ENCODE measurements at regions not wholly inside any gene's neighbourhood (a gene's known extent, or its start where the extent isn't known, plus 50 kb on each side); places are given as distances from the start of the nearest gene placed in this dataset.
A peak's percentile ranks its signal among the peaks of the same experiment; 100 is the strongest.

DNA sequence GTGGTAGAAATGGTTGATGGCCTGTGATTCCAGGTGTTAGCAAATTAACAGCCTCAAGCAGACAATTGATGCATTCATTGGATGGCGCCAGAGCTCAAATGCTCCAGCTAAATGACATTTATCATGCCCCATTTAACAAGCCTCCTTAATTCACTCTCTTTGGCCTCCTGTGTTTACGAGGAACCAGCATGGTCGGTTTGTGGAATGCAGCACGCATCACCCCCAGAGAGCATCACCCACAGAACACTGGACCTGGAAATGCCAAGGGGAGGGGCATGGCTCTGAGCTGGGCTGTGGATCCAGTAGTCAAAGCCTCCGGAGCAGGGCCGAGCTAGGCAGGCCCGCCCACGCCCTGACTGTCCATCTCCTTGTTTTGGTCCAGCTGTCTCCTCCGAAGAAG lies 434.0 kb downstream of the GADD45G start:
- intact Hi-C loops (cut with DNase I) = no loop called here
- ATAC-seq (no peak), DNase-seq (no peak)

DNA sequence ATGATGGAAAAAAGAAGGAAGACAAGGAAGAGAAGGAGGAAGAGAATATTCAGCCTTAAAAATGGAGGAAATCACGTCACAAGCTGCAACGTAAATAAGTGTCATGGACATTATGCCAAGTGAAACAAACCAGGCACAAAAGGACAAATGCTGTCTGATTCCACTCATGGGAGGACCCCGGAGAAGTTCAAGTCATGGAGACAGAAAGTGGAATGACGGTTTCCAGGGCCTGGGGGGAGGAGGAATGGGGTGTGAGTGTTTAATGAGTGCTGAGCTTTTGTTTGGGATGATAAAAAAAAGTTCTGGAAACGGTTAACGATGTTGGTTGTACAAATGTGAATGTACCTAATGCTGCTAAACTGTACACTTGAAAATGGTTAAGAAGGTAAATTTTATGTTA lies 439.5 kb downstream of the GADD45G start:
- intact Hi-C loops (cut with DNase I) = no loop called here
- DNase-seq = no peak
- ATAC-seq = no peak

DNA sequence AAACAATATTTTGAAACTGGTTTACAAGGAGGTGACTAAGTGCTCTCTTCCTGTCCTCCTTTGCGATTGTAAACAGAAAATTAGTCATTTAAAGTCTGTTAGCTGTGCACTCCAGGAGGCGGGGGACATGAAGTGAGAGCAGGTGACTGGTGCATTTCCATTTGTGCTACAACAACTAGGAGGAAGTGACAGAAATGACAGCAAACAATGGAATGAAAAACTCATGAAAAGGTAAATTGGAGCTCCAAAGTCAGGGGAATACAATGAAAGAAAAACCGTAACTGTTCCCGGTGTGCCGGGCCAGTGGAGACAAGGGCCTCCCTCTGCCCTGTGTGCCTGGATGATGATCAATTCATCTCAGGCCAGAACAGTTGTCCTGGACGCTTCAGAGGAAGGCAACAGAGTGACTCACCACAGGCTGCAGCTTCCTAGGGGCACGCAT lies 439.9 kb downstream of the GADD45G start:
- intact Hi-C loops (cut with DNase I) = no loop called here
- DNase-seq (no peak), ATAC-seq (no peak)

DNA sequence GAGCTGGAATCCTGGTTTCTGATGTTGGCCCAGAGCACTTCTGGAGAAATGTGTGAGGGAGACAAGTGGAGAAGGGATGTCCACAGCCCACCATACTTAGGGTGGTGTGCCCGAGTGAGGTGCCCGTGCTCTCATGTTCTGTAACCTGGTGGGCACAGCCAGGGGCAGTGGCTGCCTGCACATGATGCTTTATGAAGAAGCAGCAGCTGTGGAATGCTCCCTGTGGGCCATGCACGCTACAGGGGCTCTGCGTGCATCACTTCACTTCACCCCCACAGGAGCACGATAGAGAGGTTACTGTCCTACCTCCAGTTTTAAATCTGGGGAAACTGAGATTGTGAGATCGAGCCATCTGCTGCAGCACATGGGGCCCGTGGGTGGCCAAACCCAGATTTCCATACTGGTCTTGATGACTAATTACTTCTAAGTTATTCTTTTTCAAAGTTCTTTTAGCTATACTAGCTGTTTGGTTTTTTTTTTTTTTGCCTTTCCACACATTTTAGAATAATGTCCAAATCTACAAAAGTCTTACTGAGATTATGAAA lies 441.6 kb downstream of the GADD45G start:
- intact Hi-C loops (cut with DNase I) = no loop called here
- ATAC-seq (no peak), DNase-seq (no peak)

DNA sequence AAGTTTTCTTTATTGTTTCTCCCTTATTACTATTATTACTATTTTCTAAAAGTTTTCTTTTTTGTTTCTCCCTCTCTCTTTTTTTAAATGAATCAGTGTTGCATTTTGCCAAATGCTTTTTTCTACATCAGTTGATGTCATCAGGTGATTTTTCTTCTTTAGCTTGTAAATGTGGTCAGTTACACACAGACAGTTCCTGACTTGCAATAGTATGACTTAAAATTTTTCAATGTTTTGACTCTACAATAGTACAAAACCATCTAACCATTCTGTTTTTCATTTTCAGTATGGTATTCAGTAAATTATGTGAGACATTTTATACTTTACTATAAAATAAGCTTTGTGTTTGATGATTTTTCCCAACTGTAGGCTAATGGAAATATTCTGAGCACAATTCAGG lies 443.0 kb downstream of the GADD45G start:
- no peak for ATAC-seq
- intact Hi-C loops (cut with DNase I) = no loop called here

DNA sequence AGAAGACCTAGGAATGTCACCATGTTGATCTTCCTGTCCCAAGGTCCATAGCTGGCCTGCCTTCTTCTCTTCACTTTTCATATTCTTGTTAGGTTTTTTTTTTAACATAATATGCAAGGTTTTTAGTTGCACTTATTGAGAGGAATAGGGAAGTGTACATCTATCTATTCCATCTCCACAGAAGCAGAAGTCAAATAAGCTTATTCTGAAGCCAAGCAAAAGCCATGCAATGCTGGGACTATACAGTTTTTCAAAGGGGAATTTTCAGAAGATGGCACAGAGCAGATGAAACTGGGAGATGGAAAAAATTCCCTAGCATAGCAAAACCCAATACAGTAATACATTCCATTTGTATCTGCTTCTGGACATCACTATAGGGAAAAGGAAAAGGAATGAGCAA lies 447.6 kb downstream of the GADD45G start:
- ATAC-seq (no peak), DNase-seq (no peak)
- intact Hi-C loops (cut with DNase I) = no loop called here

More for the DNA sequence above, 443.0 kb downstream of the GADD45G start:
- no peak for DNase-seq

DNA sequence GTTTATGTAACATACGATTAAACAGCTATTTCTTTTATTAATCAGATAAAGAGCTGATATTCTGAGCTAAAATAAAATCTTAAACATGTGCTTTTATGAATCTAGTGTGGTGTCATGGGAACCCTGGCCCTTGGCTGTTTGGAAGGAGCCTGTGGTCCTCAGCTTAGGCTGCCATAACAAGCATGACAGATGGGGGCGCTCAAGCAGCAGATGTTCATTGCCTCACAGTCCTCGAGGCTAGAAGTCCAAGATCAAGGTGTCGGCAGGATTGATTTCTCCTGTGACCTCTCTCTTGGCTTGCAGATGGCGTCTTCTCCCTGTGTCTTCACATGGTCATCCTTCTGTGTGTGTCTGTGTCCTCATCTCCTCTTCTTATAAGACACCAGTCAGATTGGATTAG lies 448.2 kb downstream of the GADD45G start:
- DNase-seq (no peak), ATAC-seq (no peak)

DNA sequence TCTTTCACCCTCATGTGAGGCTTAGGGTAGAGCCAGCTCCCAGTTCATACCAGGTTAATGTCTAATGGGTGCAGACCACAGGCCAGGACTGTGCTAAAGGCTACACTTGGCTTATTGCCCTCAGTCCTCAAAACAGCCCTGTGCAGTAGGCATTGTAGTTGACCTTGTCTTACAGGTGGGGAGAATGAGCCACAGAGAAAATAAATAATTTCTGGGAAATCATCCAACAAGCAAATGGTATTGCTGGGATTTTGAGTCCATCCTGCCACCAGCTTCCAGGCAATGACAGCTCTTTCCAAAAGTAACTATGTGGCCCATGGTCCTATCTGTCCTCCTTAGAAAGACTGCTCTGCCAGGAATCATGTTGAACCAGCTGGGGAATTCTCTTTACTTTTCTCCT lies 450.0 kb downstream of the GADD45G start:
- peak in 1 of 2 donors; percentile 34 for ATAC-seq
- intact Hi-C loops (cut with DNase I) = no loop called here
- DNase-seq = no peak

More for the DNA sequence above, 448.2 kb downstream of the GADD45G start:
- intact Hi-C loops (cut with DNase I) = no loop called here

DNA sequence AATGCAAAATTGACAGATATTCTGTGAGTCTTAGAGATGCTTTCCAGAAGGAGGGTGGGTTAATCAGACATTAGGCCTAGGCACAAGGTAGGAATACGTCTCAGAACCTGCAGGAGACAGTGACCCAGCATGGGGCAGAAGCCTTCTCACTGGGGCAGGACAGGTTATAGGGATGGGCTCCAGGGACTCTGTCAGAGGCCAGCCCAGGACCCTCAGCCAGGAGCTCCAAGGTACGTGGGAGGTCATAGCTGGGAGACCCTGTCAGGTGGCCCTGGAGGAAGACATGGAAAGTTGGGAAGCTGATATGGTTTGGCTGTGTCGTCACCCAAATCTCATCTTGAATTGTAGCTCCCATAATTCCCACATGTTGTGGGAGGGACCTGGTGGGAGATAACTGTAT lies 450.4 kb downstream of the GADD45G start:
- ATAC-seq (no peak), DNase-seq (no peak)
- intact Hi-C loops (cut with DNase I) = no loop called here

DNA sequence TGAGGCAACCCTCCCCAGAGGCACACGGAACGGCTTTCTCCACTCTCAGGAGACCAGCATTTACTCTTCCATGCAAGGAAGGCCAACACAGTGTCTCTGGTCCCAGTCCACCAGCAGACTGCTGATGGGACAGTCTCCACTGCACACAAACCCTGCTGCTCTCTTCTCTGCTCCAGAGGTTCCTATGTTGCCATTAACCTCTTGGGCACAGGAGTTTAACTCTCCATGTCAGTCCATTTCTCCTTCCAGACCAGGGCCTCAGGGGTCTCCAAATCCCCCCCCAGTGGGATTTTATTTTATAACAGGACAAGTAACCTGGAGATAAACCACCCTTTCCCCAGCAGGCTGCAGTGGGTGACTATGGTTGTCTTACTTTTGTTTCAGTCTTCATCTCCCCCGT lies 452.5 kb downstream of the GADD45G start:
- intact Hi-C loops (cut with DNase I) = no loop called here
- ATAC-seq = no peak
- no peak for DNase-seq

DNA sequence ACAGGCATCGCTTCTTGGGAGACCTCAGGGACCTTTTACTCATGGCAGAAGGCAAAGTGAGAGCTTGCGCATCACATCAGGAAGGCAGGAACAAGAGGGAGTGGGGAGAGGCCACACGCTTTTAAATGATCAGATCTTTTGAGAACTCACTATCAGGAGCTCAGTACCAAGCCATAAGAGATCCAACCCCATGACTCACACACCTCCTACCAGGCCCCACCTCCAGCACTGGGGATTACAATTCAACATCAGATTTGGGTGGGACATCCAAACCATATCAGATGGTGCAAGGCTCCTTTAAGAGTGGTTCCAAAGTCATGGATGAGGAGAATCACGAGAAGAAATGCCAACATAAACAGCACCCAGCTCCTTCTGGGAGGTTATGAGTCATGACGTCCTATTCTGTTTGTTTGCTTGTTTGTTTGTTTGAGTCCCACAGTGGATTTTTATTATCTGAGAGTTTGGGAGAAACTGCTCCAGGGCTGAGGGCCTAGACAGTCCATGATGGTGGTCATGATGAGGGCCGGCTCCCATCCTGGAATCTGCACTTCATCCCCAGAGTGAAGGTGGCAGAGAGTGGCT lies 453.5 kb downstream of the GADD45G start:
- intact Hi-C loops (cut with DNase I) = no loop called here
- no peak for ATAC-seq
- no peak for DNase-seq

DNA sequence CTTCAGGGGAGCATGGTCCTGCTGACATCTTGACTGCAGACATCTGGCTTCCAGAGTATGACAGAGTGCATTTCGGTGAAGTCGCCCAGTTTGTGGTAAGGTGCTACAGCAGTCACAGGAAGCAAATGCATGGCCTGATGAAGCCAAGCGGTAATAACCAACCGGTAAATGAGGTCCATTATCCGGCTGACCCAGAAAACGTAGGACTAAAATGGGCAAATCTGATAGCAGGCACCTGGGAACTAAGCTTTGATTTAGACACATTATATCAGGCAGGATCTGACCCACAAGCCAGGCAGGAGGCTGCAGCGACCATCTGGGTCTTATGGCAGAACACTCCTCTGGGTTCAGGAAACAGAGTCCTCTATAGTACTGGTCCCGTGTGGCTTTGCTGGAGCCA lies 454.6 kb downstream of the GADD45G start:
- intact Hi-C loops (cut with DNase I) = no loop called here
- DNase-seq (no peak), ATAC-seq (no peak)

DNA sequence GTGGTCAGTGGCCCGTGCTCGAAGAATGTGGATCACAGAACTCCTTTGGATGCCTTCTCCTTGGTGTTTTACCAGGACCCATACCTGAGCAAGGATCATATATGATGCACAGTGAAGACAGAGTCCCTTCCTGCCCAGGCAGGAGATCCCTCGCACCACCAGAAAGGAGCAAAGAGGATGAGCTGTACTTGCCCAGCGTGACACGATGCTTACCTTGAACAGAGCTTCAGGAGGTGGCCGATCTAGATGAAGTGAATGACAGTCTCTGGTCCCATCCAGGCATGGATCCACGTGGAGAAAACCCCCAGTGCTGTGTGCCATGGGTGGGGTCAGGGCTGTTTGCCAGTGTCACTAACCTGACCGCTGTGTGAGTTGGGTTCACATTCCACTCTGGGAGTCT lies 455.4 kb downstream of the GADD45G start:
- intact Hi-C loops (cut with DNase I) = no loop called here
- ATAC-seq (no peak), DNase-seq (no peak)

DNA sequence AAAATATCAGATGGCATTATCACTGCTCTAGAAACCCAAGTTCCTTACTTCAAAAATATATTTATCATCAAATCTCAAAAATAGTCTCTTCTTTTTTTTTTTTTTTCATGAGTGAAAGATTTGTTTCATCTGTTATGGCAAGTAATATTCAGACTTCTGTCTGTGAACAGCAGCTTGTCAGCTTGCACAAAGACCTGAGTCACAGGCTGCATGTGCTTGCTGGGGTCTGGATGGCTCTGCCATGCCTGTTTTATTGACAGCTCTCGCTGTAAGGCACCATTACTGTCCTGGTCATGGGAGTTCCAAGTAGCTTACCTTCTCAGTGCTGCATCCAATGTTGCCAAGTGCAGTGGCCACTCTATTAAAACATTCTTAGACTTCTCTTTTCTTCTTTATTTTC lies 456.4 kb downstream of the GADD45G start:
- no peak for ATAC-seq
- no peak for DNase-seq
- intact Hi-C loops (cut with DNase I) = no loop called here

DNA sequence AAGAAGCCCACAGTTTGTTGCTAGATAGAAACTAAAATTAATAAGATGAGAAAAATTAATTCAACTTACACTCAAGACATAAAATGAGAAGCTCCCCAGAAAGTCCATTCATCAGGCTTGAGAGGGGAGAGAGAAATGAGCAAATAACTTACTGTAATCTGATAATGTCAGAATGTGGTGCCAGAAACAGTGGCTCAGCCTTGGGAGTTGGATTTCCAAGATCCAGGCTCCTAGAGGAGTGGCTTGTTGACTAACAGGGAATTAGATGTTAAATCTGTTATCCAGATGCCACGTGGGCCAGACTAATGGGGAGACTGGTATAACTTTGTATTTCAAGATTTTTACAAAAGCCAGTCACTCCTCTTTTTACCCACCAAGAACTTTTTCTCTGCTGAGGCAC lies 458.2 kb downstream of the GADD45G start:
- intact Hi-C loops (cut with DNase I) = no loop called here
- ATAC-seq = no peak
- DNase-seq = no peak

DNA sequence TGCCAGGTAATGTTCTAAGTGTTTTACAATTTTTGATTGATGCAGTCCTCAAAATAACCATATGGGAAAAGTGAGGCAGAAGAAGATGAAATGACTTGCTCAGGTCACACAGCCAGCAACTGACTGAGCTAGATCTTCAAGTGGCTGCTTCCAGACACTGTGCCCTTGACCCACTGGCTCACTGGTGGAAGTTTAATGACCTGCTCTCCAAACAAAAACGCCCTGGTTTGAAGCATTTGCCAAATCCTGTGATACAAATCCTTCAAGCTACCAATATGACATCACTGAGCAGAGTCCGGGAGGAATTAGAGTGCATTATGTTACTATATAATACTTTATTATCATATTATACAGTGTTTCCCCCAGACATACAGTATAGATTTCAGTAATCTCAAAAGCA lies 459.4 kb downstream of the GADD45G start:
- DNase-seq = no peak
- ATAC-seq = no peak
- intact Hi-C loops (cut with DNase I) = no loop called here

DNA sequence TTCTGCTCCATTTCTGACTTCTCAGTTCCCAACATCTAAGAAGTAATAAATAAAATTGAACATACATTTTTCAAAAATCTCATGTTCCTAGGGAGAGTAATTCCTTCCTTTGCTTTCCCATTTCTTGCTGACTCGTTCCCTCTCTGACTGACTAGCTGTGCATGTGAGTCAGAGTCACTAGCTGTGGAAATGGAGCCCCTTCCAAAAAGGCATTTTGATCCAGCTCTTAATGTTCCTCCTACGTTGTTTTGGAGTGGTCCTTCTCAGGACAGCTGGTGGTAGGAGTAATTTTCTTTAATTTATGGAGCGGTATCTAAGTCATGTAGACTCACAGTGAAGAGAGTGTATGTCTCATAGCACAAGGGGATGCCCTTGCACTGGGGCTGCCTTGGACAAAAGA lies 460.2 kb downstream of the GADD45G start:
- DNase-seq (no peak), ATAC-seq (no peak)
- intact Hi-C loops (cut with DNase I) = no loop called here

DNA sequence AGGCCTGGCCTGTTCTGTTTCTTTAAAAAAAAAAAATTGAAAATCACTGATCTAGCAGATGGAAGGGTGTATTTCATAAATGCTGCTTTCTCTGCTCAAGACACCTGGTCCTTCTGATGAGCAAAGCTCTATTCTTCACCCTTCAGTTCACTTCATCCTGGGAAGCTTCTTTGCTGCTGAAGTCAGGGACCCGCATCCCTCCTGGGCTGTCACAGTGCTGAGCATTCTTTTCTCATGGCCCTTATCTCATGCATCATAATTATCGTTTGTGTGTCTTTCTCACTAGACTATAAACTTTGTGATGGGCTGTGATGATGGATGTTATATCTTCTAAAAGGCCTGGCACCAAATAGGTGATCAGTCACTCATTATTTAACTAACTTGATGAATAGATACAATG lies 461.0 kb downstream of the GADD45G start:
- DNase-seq (no peak), ATAC-seq (no peak)
- intact Hi-C loops (cut with DNase I) = no loop called here

DNA sequence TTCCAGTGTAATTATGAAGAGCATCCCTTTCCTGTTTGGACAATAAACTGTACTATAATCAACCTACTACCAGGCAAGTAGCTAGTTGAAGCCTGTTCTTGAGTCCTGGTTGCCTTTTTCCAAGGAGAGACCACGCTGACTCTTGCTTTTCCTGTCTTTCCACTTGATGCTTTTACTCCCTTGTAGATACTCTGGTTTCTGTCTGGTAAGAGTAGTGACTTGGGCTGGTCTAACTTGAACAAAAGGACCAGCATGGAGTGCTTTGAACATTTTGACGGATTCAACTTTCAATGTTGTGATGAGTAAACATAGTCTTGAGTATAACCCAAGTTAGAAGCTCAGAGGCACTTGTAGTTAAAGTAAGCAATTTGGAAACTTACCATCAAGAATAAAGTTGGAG lies 464.3 kb downstream of the GADD45G start:
- no peak for DNase-seq
- ATAC-seq = no peak
- intact Hi-C loops (cut with DNase I) = no loop called here

DNA sequence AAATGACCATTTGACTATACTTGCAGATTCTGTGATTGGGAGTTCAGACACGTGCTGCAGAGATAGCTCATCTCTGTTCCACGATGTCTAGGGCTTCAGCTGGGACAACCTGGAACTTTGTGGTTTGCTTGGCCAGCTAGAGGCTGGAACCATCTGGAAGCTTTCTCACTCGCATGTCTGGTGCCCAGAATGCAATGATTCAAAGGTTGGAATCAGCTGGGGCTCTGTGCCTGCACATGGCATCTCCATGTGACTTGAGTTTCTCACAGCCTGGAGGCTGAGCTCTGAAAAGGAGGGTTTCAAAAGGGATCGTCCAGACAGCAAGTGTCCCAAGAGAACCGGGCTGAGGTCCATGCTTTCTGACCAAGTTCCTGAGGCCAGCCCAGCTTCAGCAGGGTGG lies 465.2 kb downstream of the GADD45G start:
- ATAC-seq (no peak), DNase-seq (no peak)
- intact Hi-C loops (cut with DNase I) = no loop called here

DNA sequence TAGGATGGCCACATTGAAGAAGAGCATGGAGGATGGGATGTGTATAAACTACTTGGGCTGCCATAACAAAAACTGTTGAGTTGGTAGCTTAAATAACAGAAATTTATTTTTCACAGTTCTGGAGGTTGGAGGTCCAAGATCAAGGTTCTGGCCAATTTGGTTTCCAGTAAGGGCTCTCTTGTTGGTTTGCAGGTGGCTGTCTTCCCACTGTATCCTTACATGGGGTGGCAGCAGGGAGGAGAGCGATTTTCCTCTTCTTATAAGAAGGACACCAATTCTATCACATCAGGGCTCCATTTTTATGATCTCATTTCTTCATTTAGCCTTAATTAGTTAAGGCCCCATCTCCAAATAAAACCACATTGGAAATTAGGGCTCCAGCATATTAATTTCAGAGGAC lies 465.7 kb downstream of the GADD45G start:
- intact Hi-C loops (cut with DNase I) = no loop called here
- no peak for ATAC-seq
- no peak for DNase-seq
